H9 (cell line): ENCODE measurements at regions not wholly inside any gene's neighbourhood (a gene's known extent, or its start where the extent isn't known, plus 50 kb on each side); places are given as distances from the start of the nearest gene placed in this dataset.

Experiments used
- DNase-seq: peaks from one replicate; pipeline ENCODE4 v3.0.0-alpha.2; 2017
- H2AFZ ChIP-seq: one replicate; pipeline ENCODE4 v1.6.1; 2013; ENCODE audit warnings: mild to moderate bottlenecking, low read length, control low read depth, moderate library complexity
- H2AK5ac ChIP-seq: 2 replicates; pipeline ENCODE4 v1.6.1; 2013; ENCODE audit warnings: low read length, control low read depth, mixed read lengths; ENCODE audit not compliant: insufficient read length
- H2BK120ac ChIP-seq: one replicate; pipeline ENCODE4 v1.6.1; 2013; ENCODE audit warnings: low read depth, mild to moderate bottlenecking, low read length, control low read depth, inconsistent platforms; ENCODE audit not compliant: poor library complexity, severe bottlenecking
- H2BK12ac ChIP-seq: 2 replicates; pipeline ENCODE4 v1.6.1; 2013; ENCODE audit warnings: low read length, control low read depth, mixed read lengths, low read depth; ENCODE audit not compliant: insufficient read length
- H2BK15ac ChIP-seq: 2 replicates; pipeline ENCODE4 v1.6.1; 2013; ENCODE audit warnings: low read depth, low read length, control low read depth
- H2BK20ac ChIP-seq: one replicate; pipeline ENCODE4 v1.6.1; 2013; ENCODE audit warnings: low read depth, mild to moderate bottlenecking, low read length, control low read depth, inconsistent platforms; ENCODE audit not compliant: poor library complexity, severe bottlenecking
- H2BK5ac ChIP-seq: 2 replicates; pipeline ENCODE4 v1.6.1; 2013; ENCODE audit warnings: low read length, control low read depth, mixed read lengths; ENCODE audit not compliant: insufficient read length
- H3K14ac ChIP-seq: 2 replicates; pipeline ENCODE4 v1.6.1; 2013; ENCODE audit warnings: low read length, control low read depth; ENCODE audit not compliant: insufficient read depth
- H3K18ac ChIP-seq: 2 replicates; pipeline ENCODE4 v1.6.1; 2013; ENCODE audit warnings: low read depth, mild to moderate bottlenecking, mixed read lengths, low read length, control low read depth; ENCODE audit not compliant: insufficient read length
- H3K23ac ChIP-seq: 2 replicates; pipeline ENCODE4 v1.6.1; 2013; ENCODE audit warnings: low read length, control low read depth, mixed read lengths, low read depth; ENCODE audit not compliant: insufficient read length
- H3K23me2 ChIP-seq: 2 replicates; pipeline ENCODE4 v1.6.1; 2013; ENCODE audit warnings: low read depth, mild to moderate bottlenecking, mixed read lengths, low read length, control low read depth; ENCODE audit not compliant: insufficient read length, poor library complexity, severe bottlenecking
- H3K27ac ChIP-seq: 2 replicates; pipeline ENCODE4 v1.5.1; 2013; ENCODE audit warnings: low read length, control low read depth, mixed read lengths, low read depth; ENCODE audit not compliant: insufficient read length
- H3K27me3 ChIP-seq: 2 replicates; pipeline ENCODE4 v1.6.1; 2013; ENCODE audit warnings: low read length, control low read depth, inconsistent platforms; ENCODE audit not compliant: insufficient read depth
- H3K4ac ChIP-seq: 2 replicates; pipeline ENCODE4 v1.6.1; 2013; ENCODE audit warnings: low read depth, mild to moderate bottlenecking, control low read depth, inconsistent platforms, low read length, moderate library complexity
- H3K4me1 ChIP-seq: 2 replicates; pipeline ENCODE4 v1.6.1; 2013; ENCODE audit warnings: low read length, control low read depth, inconsistent platforms; ENCODE audit not compliant: insufficient read depth
- H3K4me2 ChIP-seq: 2 replicates; pipeline ENCODE4 v1.6.1; 2013; ENCODE audit warnings: low read length, control low read depth, mixed read lengths; ENCODE audit not compliant: insufficient read length, insufficient read depth
- H3K56ac ChIP-seq: 2 replicates; pipeline ENCODE4 v1.6.1; 2013; ENCODE audit warnings: low read depth, mild to moderate bottlenecking, mixed read lengths, low read length, control low read depth; ENCODE audit not compliant: insufficient read length
- H3K79me1 ChIP-seq: 2 replicates; pipeline ENCODE4 v1.6.1; 2013; ENCODE audit warnings: low read depth, mild to moderate bottlenecking, moderate library complexity, low read length, control low read depth, inconsistent platforms; ENCODE audit not compliant: insufficient read depth, poor library complexity, severe bottlenecking
- H3K79me2 ChIP-seq: 2 replicates; pipeline ENCODE4 v1.6.1; 2013; ENCODE audit warnings: low read length, control low read depth, inconsistent platforms; ENCODE audit not compliant: insufficient read depth
- H3K9ac ChIP-seq: 2 replicates; pipeline ENCODE4 v1.6.1; 2013; ENCODE audit warnings: low read length, control low read depth, mixed read lengths; ENCODE audit not compliant: insufficient read length; ENCODE audit errors: extremely low read depth
- H3K9me3 ChIP-seq: one replicate; pipeline ENCODE4 v1.6.1; 2013; ENCODE audit warnings: low read depth, low read length, inconsistent platforms; ENCODE audit not compliant: control insufficient read depth
- H3T11ph ChIP-seq: one replicate; pipeline ENCODE4 v1.6.1; 2013; ENCODE audit warnings: mild to moderate bottlenecking, low read length, control low read depth, inconsistent platforms
- H4K20me1 ChIP-seq: one replicate; pipeline ENCODE4 v1.6.1; 2013; ENCODE audit not compliant: control insufficient read depth, insufficient read length, insufficient read depth
- H4K5ac ChIP-seq: 2 replicates; pipeline ENCODE4 v1.6.1; 2013; ENCODE audit warnings: low read depth, mild to moderate bottlenecking, mixed read lengths, low read length, control low read depth; ENCODE audit not compliant: insufficient read length
- H4K8ac ChIP-seq: replicated peaks from 2 replicates; pipeline ENCODE4 v1.6.1; 2013; ENCODE audit warnings: low read length, control low read depth, mixed read lengths, low read depth; ENCODE audit not compliant: insufficient read length
- H4K91ac ChIP-seq: 2 replicates; pipeline ENCODE4 v1.6.1; 2013; ENCODE audit warnings: low read depth, mild to moderate bottlenecking, moderate library complexity, mixed read lengths, low read length, control low read depth; ENCODE audit not compliant: insufficient read length
- H3K27ac Mint-ChIP-seq, 3 experiments: 2 replicates in 2 of 3; 3 replicates in 1 of 3; pipeline ENCODE4 v1.8.0; 2020 to 2021; ENCODE audit warnings: mixed read lengths in 3 of 3, mild to moderate bottlenecking in 1 of 3, moderate library complexity in 1 of 3
- H3K27me3 Mint-ChIP-seq: 2 replicates; pipeline ENCODE4 v1.8.0; 2021; ENCODE audit warnings: low read depth, mild to moderate bottlenecking, moderate library complexity, mixed read lengths
- H3K36me3 Mint-ChIP-seq, 3 experiments: 2 replicates in 2 of 3; 3 replicates in 1 of 3; pipeline ENCODE4 v1.8.0; 2020 to 2021; ENCODE audit warnings: low read depth in 3 of 3, mixed read lengths in 3 of 3; ENCODE audit not compliant: insufficient read depth in 1 of 3
- H3K4me1 Mint-ChIP-seq, 2 experiments: 2 replicates each; pipeline ENCODE4 v1.8.0; 2020; ENCODE audit warnings: mixed read lengths in 2 of 2
- H3K4me3 Mint-ChIP-seq, 2 experiments: 2 replicates in 1 of 2; 3 replicates in 1 of 2; pipeline ENCODE4 v1.8.0; 2020 to 2021; ENCODE audit warnings: mild to moderate bottlenecking in 2 of 2, mixed read lengths in 2 of 2, moderate library complexity in 1 of 2
- H3K9me3 Mint-ChIP-seq, 2 experiments: 2 replicates in 1 of 2; 3 replicates in 1 of 2; pipeline ENCODE4 v1.8.0; 2020; ENCODE audit warnings: mild to moderate bottlenecking in 2 of 2, mixed read lengths in 2 of 2, moderate library complexity in 1 of 2
- CTCF ChIP-seq: fragments of 200-600 bp; sonication (generic); conservative IDR thresholded peaks from 3 replicates; pipeline ENCODE4 v1.8.0; 2021; ENCODE audit warnings: antibody characterized with exemption, mild to moderate bottlenecking
- WGBS: extraction: QIAGEN DNeasy Blood & Tissue Kit; methylation state at CpG from one replicate; pipeline ENCODE4 v1.1.7; 2013; ENCODE audit warnings: missing lambda C conversion rate, low lambda C conversion rate, mixed read lengths; ENCODE audit not compliant: insufficient read length; ENCODE audit errors: extremely low coverage; 5-methylcytosine and 5-hydroxymethylcytosine counted together

- Histone ChIP-seq H4K5ac (no peak overlapping the region), H4K91ac (no peak overlapping the region), H3K4ac (no peak overlapping the region), H3K4me1 (no peaks in the 10 kb centered on the region), H2BK12ac (no peak overlapping the region), H3K79me2 (no peaks in the 10 kb centered on the region), H2BK5ac (no peak overlapping the region), H2AK5ac (no peak overlapping the region), H3K27ac (no peak overlapping the region), H2BK120ac (no peak overlapping the region), H3K9ac (no peak overlapping the region), H2BK20ac (no peak overlapping the region), H4K20me1 (no peaks in the 10 kb centered on the region), H3K56ac (no peak overlapping the region), H4K8ac (no peak overlapping the region), H3K23ac (no peak overlapping the region), H3K79me1 (no peaks in the 10 kb centered on the region), H3K23me2 (no peaks in the 10 kb centered on the region), H3T11ph (no peak overlapping the region), H3K4me2 (no peak overlapping the region), H2AFZ (no peak overlapping the region), H3K14ac (no peak overlapping the region), H3K18ac (no peak overlapping the region), H3K27me3 (no peaks in the 10 kb centered on the region), H3K9me3 (no peaks in the 10 kb centered on the region), H2BK15ac (no peak overlapping the region)
- no peak for TF ChIP-seq CTCF
- Mint-ChIP-seq H3K27ac (no peak overlapping the region), H3K4me3 (no peak overlapping the region), H3K9me3 (no peaks in the 10 kb centered on the region), H3K4me1 (peaks cover 0 to 6% of the 10 kb centered on the region in 2 experiments; a peak in 2 of 4 replicates), H3K27me3 (no peaks in the 10 kb centered on the region), H3K36me3 (no peaks in the 10 kb centered on the region)
- DNase-seq = no peak
- WGBS = no CpG with 5 or more reads among the region's 1 CpG
Measured at GRCh38 chr12:60195483-60195882, 599.7 kb downstream of the SLC16A7 start.
